PC-9 (cell line): ENCODE measurements at regions not wholly inside any gene's neighbourhood (a gene's known extent, or its start where the extent isn't known, plus 50 kb on each side); places are given as distances from the start of the nearest gene placed in this dataset.

Source experiments
- BruUV-seq: library from RNA; stranded (reverse); fragments of 400-500 nt; replicated peaks from 2 replicates; lab custom pipeline; 2021; lab: Mats Ljungman, UMichigan
- CTCF ChIA-PET: fragments of 300-600 bp; sonication (Branson Sonifier 250); formaldehyde crosslinking; loops from one replicate; lab custom pipeline; 2022; ENCODE audit warnings: antibody characterized with exemption; lab: Charles Lee
- POLR2A ChIA-PET: fragments of 300-600 bp; sonication (Branson Sonifier 250); formaldehyde crosslinking; loops from one replicate; lab custom pipeline; 2022; ENCODE audit warnings: antibody characterized with exemption; ENCODE audit not compliant: unreplicated experiment; lab: Charles Lee
- DNase-seq, 2 experiments: peaks; one replicate each; pipeline versions ENCODE4 v3.0.0 to v3.0.0-alpha.2; 2015 to 2022; ENCODE audit warnings: mixed read lengths in 1 of 2
- H2AFZ ChIP-seq: fragments of 200-600 bp; sonication (generic); 2 replicates; pipeline ENCODE4 v1.8.1; 2017; ENCODE audit warnings: antibody characterized with exemption
- H3F3A ChIP-seq: fragments of 200-600 bp; sonication (generic); 2 replicates; pipeline ENCODE4 v1.8.1; 2017; ENCODE audit warnings: antibody characterized with exemption, mild to moderate bottlenecking, low read depth; ENCODE audit not compliant: insufficient read depth
- H3K27ac ChIP-seq: fragments of 200-600 bp; sonication (generic); 2 replicates; pipeline ENCODE4 v1.6.1; 2016; ENCODE audit warnings: mixed run types
- H3K27me3 ChIP-seq: fragments of 200-600 bp; sonication (generic); 2 replicates; pipeline ENCODE4 v1.6.1; 2016; ENCODE audit warnings: low read depth, mixed run types; ENCODE audit not compliant: insufficient read depth
- H3K36me3 ChIP-seq: fragments of 200-600 bp; sonication (generic); 2 replicates; pipeline ENCODE4 v1.6.1; 2016; ENCODE audit warnings: low read depth, mixed run types
- H3K4me1 ChIP-seq: fragments of 200-600 bp; sonication (generic); replicated peaks from 2 replicates; pipeline ENCODE4 v1.6.1; 2016; ENCODE audit warnings: mixed run types; ENCODE audit not compliant: insufficient read depth
- H3K4me2 ChIP-seq: fragments of 200-600 bp; sonication (generic); 2 replicates; pipeline ENCODE4 v1.6.1; 2017; ENCODE audit warnings: mixed run types
- H3K4me3 ChIP-seq: fragments of 200-600 bp; sonication (generic); 2 replicates; pipeline ENCODE4 v1.6.1; 2016; ENCODE audit warnings: mixed run types
- H3K79me2 ChIP-seq: fragments of 200-600 bp; sonication (generic); 2 replicates; pipeline ENCODE4 v1.6.1; 2017; ENCODE audit warnings: low read depth, mixed run types
- H3K9me2 ChIP-seq: fragments of 200-600 bp; sonication (generic); 2 replicates; pipeline ENCODE4 v1.8.1; 2017; ENCODE audit warnings: mild to moderate bottlenecking; ENCODE audit not compliant: insufficient read depth
- H3K9me3 ChIP-seq: fragments of 200-600 bp; sonication (generic); 2 replicates; pipeline ENCODE4 v1.8.1; 2016; ENCODE audit warnings: low read depth; ENCODE audit not compliant: insufficient read depth
- H4K20me1 ChIP-seq: fragments of 200-600 bp; sonication (generic); 2 replicates; pipeline ENCODE4 v1.8.1; 2017; ENCODE audit not compliant: insufficient read depth
- EZH2 ChIP-seq: fragments of 200-600 bp; sonication (generic); IDR thresholded peaks from 2 replicates; pipeline ENCODE4 v1.8.0; 2017; ENCODE audit warnings: antibody characterized with exemption, low read depth
- intact Hi-C: fragments of 100-400 bp; cut with micrococcal nuclease; formaldehyde crosslinking; loops from one replicate; pipeline ENCODE4 v1.10.0; 2022; ENCODE audit not compliant: unreplicated experiment
- TF ChIP-seq, protein P1 (sequence below): fragments of 200-600 bp; sonication (generic); conservative IDR thresholded peaks from 2 replicates; pipeline ENCODE4 v1.6.1; 2017; ENCODE audit warnings: mixed run types, antibody characterized with exemption, mild to moderate bottlenecking, moderate library complexity

DNA sequence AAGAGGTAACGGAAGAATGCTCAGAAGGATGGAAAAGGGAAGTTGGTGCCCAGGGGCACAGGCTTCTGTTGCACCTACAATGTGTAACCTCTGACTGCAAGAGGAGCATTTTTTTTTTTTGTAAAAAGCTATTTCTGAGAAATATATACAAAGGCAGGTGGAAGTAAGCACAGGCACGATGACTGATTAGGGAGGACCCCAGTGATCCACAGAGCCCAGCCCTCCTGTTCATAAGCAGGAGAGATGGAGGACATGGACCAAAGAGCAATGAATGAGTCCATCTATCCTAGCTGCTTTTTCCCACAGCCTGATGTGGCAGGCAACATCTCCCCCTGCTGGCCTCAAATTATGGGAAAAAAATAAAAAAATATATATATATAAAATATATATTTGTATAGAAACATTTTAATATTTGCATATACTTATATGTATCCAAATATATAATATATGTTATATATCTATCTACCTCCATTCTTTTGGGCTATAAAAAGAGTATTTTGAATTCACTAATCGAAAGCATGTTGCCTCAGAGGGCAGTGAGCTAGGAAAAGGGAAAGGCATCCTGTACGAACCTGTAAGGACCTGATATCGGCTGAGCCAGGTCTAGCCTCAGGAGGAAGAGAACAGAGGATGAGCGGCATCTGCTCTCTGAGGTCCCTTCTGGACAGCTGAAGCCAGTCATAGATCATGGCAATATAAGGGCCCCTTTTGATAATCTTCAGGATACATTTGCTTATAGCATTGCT, 166.0 kb upstream of the STK17B start:
- BruUV-seq = no TSS peak
- H3F3A ChIP-seq = peaks cover 17% of the 10 kb centered on the region
- DNase-seq = no peak
- ChIA-PET CTCF (interaction anchor here (0.6 to 1.3 kb wide), 3 partner anchors 8 to 263 kb away, joined by 6 to 7 read pairs (median 6); no protein-coding TSS in a partner anchor), POLR2A (no interaction called here)
- intact Hi-C loops = loop anchor here (1.0 kb wide), 3 partner anchors 39 to 259 kb away; no protein-coding TSS in a partner anchor
- H3K36me3 ChIP-seq = no peaks in the 10 kb centered on the region
- H3K4me2 ChIP-seq = no peak overlapping the region
- H2AFZ ChIP-seq = no peak overlapping the region
- no peak overlapping the region for H3K4me3 ChIP-seq
- no peaks in the 10 kb centered on the region for H3K79me2 ChIP-seq
- H3K27ac ChIP-seq = no peak overlapping the region
- H3K9me3 ChIP-seq = no peaks in the 10 kb centered on the region
- H3K27me3 ChIP-seq = no peaks in the 10 kb centered on the region
- H4K20me1 ChIP-seq = no peaks in the 10 kb centered on the region
- H3K9me2 ChIP-seq = no peaks in the 10 kb centered on the region
- no peak for TF ChIP-seq EZH2
- TF ChIP-seq, protein P1, sequence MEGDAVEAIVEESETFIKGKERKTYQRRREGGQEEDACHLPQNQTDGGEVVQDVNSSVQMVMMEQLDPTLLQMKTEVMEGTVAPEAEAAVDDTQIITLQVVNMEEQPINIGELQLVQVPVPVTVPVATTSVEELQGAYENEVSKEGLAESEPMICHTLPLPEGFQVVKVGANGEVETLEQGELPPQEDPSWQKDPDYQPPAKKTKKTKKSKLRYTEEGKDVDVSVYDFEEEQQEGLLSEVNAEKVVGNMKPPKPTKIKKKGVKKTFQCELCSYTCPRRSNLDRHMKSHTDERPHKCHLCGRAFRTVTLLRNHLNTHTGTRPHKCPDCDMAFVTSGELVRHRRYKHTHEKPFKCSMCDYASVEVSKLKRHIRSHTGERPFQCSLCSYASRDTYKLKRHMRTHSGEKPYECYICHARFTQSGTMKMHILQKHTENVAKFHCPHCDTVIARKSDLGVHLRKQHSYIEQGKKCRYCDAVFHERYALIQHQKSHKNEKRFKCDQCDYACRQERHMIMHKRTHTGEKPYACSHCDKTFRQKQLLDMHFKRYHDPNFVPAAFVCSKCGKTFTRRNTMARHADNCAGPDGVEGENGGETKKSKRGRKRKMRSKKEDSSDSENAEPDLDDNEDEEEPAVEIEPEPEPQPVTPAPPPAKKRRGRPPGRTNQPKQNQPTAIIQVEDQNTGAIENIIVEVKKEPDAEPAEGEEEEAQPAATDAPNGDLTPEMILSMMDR = peak; percentile 70
- H3K4me1 ChIP-seq = peaks cover 21% of the 10 kb centered on the region

DNA sequence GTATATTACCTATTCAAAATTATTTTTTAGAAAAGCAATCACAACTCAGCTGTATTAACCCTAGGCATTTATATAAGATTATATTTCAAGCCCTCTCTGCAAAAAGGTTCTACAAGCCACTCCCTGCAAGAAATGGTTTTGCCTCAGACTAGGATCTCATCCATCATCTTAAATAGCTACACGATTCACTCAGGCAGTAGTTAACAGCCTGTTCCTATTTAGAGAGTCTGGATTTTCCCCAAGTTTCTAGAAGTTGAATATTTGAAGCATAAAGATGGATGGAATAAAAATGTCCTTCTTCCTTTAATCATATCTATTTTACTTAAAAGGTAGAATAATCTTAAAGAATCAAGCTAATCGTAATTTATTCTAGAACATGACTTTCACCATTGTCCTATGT, 167.1 kb upstream of the STK17B start:
- POLR2A ChIA-PET = no interaction called here
- no TSS peak for BruUV-seq
- intact Hi-C loops = no loop called here

DNA sequence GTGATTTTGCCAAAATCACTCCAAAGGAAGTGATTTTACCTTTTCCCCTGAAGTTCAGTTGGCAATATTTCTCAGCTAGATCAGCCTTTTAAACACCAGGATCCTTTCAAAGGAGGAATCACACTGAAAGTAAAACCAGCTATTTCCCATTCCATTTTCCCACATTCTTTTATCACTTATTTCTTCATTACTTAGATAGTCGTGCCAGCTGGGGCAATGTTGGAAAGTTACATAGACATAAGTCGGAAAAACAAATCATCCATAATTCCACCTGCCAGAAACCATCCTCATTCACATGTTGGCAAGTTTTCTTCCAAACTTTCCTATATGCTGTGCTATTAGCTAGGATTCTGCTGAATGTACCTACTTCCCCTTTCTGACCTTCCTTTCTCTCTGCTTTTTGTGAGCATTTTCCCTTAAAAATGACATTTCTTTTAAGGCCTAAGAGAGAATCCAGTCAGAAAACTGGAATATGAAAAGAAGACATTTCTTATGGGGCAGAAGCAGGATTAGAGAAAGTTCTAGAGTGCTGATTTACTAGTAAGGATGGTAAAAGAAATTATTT, 170.0 kb upstream of the STK17B start:
- Histone ChIP-seq H3F3A (no peaks in the 10 kb centered on the region), H3K9me3 (no peaks in the 10 kb centered on the region), H2AFZ (no peak overlapping the region), H3K36me3 (no peaks in the 10 kb centered on the region), H3K4me3 (no peak overlapping the region), H3K9me2 (no peaks in the 10 kb centered on the region), H3K27me3 (no peaks in the 10 kb centered on the region), H3K4me1 (no peaks in the 10 kb centered on the region), H3K4me2 (no peak overlapping the region), H3K79me2 (no peaks in the 10 kb centered on the region), H4K20me1 (no peaks in the 10 kb centered on the region), H3K27ac (no peak overlapping the region)
- TF ChIP-seq, protein P1 = no peak
- TF ChIP-seq EZH2 = no peak
- DNase-seq = no peak
- POLR2A ChIA-PET = no interaction called here
- CTCF ChIA-PET = no interaction called here
- intact Hi-C loops = no loop called here
- BruUV-seq = no TSS peak

More for the DNA sequence above, 167.1 kb upstream of the STK17B start:
- H3F3A ChIP-seq = peaks cover 17% of the 10 kb centered on the region
- TF ChIP-seq EZH2 = no peak
- TF ChIP-seq, protein P1 = no peak
- no peak for DNase-seq
- CTCF ChIA-PET = no interaction called here
- no peaks in the 10 kb centered on the region for H3K79me2 ChIP-seq
- H3K36me3 ChIP-seq = no peaks in the 10 kb centered on the region
- H3K27ac ChIP-seq = no peak overlapping the region
- no peak overlapping the region for H3K4me3 ChIP-seq
- H3K9me2 ChIP-seq = no peaks in the 10 kb centered on the region
- peaks cover 21% of the 10 kb centered on the region for H3K4me1 ChIP-seq
- no peaks in the 10 kb centered on the region for H3K27me3 ChIP-seq
- no peaks in the 10 kb centered on the region for H4K20me1 ChIP-seq
- H3K9me3 ChIP-seq = no peaks in the 10 kb centered on the region
- H2AFZ ChIP-seq = no peak overlapping the region
- no peak overlapping the region for H3K4me2 ChIP-seq
